GM18861 (cell line): ENCODE measurements at regions not wholly inside any gene's neighbourhood (a gene's known extent, or its start where the extent isn't known, plus 50 kb on each side); places are given as distances from the start of the nearest gene placed in this dataset.

ENCODE experiments used
- ATAC-seq: cut with Tn5 transposase; IDR thresholded peaks from one replicate; pipeline ENCODE4 v1.9.1; 2021; ENCODE audit not compliant: unreplicated experiment

DNA sequence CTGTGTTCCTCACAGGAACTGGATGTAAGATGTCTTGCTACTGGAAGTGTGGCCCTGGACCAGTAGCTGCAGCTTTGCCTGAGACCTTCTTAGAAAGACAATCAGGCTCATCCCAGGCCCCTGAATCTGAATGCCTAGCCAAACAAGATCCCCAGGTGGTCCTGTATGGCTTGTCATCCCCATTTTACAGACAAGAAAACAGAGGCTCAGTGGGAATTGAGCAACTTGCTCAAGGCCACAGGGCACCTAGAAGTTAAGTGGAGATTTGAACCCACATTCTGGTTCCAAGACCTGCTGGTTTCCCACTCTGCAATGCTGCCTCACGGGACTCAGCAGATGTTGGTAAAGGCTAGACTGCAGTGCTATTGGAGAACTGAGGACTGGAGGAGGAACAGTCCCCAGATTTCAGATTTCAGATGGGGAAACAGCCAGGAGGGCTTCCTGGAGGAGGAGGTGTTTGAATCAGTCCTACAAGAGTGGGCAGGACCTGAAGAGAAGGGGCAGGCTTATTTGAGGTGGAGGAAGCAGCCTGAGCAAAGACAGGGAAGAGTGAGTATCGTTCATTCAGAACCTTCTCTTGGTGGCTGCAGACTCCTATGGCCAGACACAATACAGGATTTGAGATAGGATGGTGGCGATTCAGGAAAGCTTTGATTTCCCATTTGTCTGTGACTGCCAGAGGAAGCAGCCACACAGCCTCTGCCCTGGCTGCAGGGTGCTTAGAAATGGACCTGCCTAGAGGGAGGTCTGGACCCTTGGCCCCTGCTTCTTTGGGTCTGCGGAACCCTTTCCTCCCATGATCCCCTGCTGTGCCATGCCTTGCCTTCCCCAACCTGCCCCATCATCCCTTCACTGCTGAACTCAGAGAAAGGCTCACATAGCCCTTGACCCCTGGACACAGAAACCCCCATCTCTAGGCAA, 233.4 kb upstream of the NLRP1 start:
- no peak for ATAC-seq

- ATAC-seq, result no peak
These were observed 235.1 kb upstream of the NLRP1 start for GRCh38 chr17:5819396-5819795.

GRCh38 chr17:5819921-5820685, 235.8 kb upstream of the NLRP1 start:
- ATAC-seq, result no peak

GRCh38 chr17:5820721-5821456, 236.6 kb upstream of the NLRP1 start:
- ATAC-seq, result no peak

GRCh38 chr17:5821803-5822202, 237.5 kb upstream of the NLRP1 start:
- no peak for ATAC-seq

- ATAC-seq, result no peak
These were observed 238.2 kb upstream of the NLRP1 start for GRCh38 chr17:5822281-5823060.

DNA sequence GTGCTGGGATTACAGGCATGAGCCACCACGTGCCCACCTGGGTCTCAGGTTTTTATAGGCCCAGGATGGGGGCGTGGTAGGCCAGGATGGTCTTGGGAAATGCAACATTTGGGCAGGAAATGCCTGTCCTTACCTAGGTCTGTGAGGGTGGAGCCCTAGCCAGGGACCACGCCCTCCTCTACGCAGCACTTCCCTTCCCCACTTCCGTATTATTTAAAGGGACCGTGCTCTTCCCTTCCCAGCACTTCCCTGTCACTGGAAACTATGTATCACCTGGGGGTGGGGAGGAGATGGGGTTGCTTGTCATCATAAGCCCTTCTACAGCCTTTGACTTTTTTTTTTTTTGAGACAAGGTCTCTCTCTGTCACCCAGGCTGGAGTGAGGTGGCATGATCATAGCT, 238.9 kb upstream of the NLRP1 start:
- no peak for ATAC-seq

- ATAC-seq, result no peak
These were observed 241.5 kb upstream of the NLRP1 start for GRCh38 chr17:5825717-5826330.

GRCh38 chr17:5826384-5826783, 242.1 kb upstream of the NLRP1 start:
- no peak for ATAC-seq

- ATAC-seq, result no peak
These were observed 239.3 kb upstream of the WSCD1 start for GRCh38 chr17:5830921-5831320.

- no peak for ATAC-seq
These were observed 237.3 kb upstream of the WSCD1 start for GRCh38 chr17:5832886-5833285.

GRCh38 chr17:5837055-5837491, 233.1 kb upstream of the WSCD1 start:
- ATAC-seq, result no peak

DNA sequence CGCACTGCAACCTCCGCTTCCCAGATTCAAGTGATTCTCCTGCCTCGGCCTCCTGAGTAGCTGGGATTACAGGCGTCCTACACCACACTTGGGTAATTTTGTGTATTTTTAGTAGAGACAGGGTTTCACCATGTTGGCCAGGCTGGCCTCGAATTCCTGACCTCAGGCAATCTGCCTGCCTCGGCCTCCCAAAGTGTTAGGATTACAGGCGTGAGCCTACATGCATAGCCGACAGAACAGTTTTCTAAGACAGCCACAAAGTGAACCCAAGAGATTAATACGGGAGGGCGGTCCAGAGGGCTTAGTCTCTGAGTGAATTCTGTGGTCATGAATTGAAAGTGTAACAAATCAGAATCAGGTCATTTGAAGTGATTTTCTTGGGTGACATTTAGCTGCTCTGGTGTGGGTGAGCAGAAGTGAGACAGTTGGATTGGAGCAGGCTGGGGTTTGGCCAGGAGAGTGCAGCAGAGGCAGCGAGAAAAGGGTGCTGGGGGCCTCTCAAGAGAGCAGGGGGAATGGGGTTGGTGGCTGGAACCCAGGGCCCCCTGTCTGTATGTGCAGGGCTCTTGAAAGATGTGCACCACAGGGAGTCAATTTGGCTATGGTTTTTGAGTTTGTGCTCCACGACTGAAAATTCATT, 231.4 kb upstream of the WSCD1 start:
- ATAC-seq, result no peak

DNA sequence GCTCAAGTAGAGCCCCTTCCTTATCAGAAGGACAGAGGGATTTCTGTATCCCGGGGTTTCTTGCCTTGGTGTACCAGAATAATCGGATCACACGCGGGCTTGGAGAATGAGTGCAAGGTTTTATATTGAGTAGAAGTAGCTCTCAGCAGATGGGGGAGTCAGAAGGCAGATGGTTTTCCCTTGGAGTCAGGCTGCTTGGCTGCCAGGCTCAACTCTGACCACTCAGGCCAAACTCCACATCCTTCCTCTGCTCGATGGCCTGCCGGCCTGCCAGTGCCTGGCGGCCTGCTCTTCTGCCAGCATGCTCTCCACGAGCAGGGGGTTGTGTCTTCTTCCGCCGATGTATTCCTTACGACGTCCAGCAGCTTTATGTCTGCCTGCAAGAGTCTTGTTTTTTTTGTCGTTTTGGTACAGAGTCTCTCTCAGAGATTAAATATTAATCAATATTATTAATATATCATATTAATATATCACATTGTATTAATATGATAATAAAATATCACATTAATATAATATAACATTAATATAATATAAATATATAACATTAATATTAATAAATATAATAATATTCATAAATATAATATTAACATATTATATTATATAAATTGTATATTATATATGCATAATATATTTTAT, 229.2 kb upstream of the WSCD1 start:
- no peak for ATAC-seq

DNA sequence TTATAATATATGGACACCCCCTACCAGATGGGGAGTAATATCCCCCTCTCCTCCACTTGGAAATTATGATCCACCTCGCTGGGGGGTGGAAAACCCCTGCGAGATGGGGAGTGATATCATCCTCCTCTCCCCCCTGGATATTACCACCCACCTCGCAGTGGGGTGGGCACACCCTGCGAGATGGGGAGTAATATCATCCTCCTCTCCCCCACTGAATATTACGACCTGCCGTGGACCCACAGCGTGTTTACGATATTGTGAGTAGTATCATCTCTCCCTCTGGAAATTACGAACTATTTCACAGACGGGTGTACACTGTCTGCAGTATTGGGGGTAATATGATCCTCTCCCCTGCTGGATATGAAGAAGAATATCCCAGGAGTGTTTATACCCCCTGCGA, 228.3 kb upstream of the WSCD1 start:
- ATAC-seq, result no peak

DNA sequence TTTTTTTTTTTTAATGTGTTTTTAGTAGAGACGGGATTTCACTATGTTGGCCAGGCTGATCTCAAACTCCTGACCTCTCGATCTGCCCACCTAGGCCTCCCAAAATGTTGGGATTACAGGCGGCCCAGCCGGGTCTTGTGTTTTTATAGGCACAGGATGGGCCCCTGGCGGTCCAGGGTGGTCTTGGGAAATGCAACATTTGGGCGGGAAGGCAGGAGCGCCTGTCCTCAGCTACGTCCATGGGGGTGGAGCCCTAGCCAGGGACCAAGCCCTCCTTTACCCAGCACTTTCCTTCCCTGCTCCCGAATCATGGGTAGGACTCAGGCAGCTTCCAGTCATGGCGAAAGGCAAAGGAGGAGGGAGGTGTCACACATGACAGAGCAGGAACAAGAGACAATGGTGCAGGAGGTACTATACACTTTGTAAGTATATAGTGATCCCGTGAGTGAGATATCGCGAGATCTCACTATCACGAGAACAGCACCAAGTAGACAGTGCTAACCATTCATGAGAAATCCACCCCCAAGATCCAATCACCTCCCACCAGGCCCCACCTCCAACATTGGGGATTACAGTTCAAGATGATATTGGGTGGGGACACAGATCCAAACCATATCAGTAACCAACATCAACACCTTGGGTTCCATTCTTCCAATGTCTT, 226.7 kb upstream of the WSCD1 start:
- no peak for ATAC-seq

DNA sequence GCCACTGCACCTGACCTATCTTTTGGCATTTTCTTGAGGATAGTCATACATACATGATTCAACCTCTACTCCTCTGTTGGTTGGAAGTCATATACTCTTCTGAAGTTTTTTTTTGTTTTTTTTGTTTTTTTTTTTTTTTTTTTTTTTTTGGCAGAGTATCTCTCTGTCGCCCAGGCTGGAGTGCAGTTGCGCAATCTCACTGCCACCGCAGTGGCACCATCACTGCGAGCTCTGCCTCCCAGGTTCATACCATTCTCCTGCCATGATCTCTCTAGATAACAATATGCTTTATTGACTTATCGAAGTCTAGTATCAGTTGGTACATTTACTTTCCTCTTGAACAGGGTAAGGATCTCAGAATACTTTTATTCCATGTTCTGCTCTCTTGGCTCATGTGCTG, 224.2 kb upstream of the WSCD1 start:
- ATAC-seq, result no peak

DNA sequence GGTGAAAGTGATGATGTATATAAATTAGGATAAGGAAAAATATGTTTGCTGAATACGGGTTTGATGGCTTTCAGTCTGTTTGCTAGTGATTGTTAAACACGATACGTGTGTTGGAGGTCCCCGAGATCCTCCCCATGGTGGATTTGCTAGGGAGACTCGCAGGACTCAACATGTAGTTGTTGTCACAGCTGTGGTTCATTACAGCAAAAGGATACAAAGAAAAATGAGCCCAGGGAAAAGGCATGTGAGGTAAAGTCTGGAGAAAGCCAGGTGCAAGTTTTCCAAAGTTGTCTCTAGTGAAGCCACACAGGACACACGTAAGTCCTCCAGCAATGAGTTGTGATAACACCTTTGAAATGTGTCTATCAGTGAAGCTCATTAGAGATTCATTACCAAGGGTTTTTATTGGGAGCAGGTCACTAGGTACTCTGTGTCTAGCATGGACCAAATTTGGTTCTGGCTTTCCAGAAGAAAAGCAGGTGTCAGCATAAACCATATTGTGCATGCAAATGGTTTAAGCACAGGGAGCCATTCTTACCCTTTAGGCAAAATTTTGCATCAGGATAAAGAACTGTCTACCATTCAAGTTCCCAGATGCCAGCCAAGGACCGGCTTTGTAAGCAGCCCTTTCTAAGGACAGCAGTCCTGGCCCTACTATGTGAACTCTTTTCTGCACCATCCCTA, 215.2 kb upstream of the WSCD1 start:
- no peak for ATAC-seq
